ENCODE measurements at regions not wholly inside any gene's neighbourhood (a gene's known extent, or its start where the extent isn't known, plus 50 kb on each side); places are given as distances from the start of the nearest gene placed in this dataset.

GRCh38 chr2:109070290-109070689, 58.7 kb upstream of the SH3RF3 start:
- no peak for DNase-seq (ENCODE audit: low spot score)

DNA sequence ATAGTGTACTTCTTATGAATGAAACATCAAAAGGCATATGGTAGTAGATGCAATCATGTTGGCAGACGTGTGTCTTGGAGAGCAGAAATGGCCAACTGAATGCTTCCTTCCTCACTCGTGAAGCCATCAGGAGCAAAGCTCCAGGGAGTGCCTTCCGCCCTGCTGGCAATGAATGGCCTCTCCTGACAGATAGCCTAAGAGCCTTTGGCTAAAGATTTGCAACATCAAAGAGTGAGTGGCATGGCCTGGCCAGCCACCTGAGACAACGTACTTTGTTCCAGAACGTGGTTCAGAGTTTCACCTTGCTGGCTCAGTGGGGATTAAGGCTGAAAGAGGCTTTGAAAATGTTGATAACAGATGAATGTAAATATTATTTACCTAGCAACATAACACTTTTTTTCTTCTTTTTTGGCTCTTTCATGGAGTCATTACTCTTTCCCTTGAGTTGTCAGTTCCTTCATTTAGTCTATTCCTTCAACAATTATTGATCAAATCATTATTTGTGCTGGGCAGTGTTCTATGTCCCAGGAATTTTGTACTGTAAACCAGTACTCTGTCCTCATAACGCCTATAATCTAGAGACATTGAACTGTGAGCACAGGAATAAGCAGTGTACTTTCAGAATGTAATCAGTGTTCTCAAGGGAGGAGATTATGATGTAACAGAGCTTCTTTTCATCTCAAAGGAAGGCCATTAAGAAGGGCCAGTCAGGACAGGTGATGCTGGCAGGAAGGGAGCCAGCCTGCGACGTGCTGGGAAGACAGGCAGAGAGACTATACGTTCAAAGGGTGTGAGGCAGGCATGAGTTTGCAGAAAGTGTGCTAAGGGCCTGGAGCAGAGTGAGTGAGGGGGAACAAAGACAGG, 59.4 kb upstream of the SH3RF3 start:
- DNase-seq (ENCODE audit: low spot score), result no peak

DNA sequence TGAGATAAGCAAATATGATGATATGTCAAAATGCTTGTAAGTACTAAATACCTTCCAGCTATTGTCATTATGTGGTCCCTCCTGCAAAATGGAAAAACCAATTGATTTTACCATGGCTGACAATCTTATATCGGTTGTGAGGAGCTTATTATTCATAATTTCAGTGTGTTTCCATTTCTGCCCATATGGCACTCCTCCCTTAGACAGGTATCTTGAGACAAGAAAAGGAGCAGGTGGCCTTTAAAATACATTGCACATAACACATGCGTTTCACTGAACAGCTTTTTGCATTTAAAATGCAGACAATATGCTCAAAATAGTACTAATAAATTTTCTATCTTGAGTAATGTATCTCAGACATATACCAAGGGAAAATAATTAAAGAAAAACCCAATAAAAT, 60.2 kb upstream of the SH3RF3 start:
- no peak for DNase-seq (ENCODE audit: low spot score)

GRCh38 chr2:109067631-109068125, 61.3 kb upstream of the SH3RF3 start:
- DNase-seq (ENCODE audit: low spot score), result no peak

GRCh38 chr2:109066917-109067597, 61.9 kb upstream of the SH3RF3 start:
- no peak for DNase-seq (ENCODE audit: low spot score)

GRCh38 chr2:109066501-109066900, 62.5 kb upstream of the SH3RF3 start:
- no peak for DNase-seq (ENCODE audit: low spot score)

DNA sequence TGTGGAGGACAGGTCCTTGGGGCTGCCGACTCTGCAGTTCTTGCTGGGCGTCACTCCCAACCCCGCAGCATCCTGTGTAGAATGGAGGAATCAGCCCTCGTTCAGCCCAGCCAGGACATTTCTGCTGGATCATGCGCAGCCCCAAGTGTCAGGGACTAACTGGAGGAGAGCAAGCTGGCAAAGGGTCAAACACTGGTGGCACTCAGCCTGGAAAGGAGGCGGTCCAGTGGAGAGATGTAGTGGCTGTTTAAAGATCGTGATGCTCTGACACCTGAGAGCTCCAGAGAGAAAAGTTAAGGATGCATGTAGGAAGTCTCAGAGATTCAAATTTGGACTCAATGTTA, 63.6 kb upstream of the SH3RF3 start:
- no peak for DNase-seq (ENCODE audit: low spot score)

GRCh38 chr2:109064660-109065390, 64.2 kb upstream of the SH3RF3 start:
- no peak for DNase-seq (ENCODE audit: low spot score)

DNA sequence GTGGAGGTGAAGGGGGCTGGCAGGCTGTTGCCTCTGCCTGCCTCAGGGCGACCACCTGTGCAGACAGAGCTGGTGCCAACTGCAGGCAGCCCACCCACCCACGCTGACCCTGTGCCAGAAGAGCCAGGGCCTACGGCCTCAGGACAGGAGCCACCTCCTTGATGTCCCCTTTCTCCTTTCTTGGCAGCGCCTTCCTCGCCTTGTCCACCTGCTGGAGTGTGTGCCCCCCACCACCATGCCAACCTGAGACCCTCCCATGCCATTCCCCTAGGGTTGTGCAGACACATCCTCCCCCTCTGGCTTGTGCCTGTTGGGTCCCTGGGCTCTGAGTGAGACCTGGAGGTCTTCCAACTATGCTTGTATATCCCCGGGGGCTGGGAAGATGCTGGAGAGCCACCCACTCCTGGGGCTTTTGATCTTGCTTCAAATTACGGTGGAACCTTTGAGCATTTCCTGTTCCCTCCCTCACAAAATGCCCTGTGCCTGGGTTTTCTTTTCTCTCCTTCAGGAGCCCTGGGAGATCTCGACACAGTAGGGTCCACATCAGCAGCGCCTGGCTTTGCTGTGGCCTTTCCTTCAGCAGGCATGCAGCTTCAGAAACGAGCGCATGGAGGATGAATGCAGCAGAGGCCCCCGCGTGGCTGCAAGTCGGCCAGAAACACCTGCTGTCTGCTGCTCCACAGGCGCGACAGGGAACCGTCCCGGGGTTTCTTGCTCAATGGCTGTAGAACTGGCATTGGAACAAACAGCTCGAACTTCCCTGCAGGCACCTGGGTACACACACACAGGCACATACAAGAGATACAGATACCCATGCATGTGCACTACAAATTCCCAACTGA, 65.9 kb upstream of the SH3RF3 start:
- DNase-seq (ENCODE audit: low spot score), result no peak

GRCh38 chr2:109062145-109062858, 66.7 kb upstream of the SH3RF3 start:
- DNase-seq (ENCODE audit: low spot score), result no peak

GRCh38 chr2:109061736-109062135, 67.3 kb upstream of the SH3RF3 start:
- DNase-seq (ENCODE audit: low spot score), result no peak

DNA sequence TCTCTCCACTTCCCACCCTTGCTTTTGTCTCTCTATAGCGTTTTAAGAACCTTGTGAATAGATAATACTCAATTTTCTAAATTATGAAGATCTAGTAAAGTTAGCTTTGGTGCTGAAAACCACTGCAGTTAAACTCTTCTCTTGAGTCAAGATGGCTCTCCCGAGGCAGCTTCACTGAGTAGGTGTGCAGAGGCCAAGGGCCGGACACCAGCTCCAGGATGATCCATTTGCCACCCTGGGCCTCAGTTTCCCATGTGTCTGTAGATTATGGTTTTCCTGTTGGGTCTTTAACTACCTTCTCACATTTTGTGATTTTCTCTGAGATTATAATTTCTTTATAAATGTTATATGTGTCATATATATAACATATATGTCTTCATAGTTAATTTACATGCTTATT, 68.5 kb upstream of the SH3RF3 start:
- DNase-seq (ENCODE audit: low spot score), result no peak

- DNase-seq (ENCODE audit: low spot score), result no peak
Observed at GRCh38 chr2:109059474-109060165, 69.4 kb upstream of the SH3RF3 start.

- DNase-seq (ENCODE audit: low spot score), result no peak
Observed at GRCh38 chr2:109058802-109059201, 69.8 kb upstream of the EDAR start.

GRCh38 chr2:109058191-109058632, 69.2 kb upstream of the EDAR start:
- DNase-seq (ENCODE audit: low spot score), result no peak

GRCh38 chr2:109057686-109058085, 68.7 kb upstream of the EDAR start:
- DNase-seq (ENCODE audit: low spot score), result no peak

DNA sequence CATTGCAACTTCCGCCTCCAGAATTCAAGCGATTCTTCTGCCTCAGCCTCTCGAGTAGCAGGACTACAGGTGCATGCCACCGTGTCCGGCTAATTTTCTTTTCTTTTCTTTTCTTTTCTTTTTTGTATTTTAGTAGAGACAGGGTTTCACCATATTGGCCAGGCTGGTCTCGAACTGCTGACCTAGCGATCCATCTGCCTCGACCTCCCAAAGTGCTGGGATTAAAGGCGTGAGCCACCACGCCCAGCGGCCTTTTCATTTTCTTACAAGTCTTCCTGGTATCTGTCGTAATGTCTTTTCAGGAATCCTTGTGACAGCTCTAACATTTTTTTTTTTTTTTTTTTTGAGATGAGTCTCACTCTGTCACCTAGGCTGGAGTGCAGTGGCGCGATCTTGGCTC, 66.4 kb upstream of the EDAR start:
- DNase-seq (ENCODE audit: low spot score), result no peak

DNA sequence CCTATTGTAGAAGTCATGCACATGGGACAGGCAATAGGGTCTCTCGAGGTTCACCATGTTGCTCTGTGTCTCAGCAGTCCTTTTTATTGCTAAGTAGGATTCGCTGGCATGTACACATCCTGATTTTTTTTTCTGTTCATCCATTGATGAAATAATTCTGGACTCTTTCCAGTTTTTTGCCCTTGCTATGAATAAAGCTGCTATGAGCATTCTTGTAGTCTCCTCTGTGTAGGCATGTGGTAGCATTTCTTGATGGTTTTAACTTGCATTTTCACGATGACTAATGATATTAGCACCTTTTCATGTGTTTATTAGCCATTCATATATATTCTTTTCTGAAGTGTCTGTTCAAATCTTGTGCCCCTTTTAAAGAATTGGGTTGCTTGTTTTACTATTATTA, 65.8 kb upstream of the EDAR start:
- no peak for DNase-seq (ENCODE audit: low spot score)

DNA sequence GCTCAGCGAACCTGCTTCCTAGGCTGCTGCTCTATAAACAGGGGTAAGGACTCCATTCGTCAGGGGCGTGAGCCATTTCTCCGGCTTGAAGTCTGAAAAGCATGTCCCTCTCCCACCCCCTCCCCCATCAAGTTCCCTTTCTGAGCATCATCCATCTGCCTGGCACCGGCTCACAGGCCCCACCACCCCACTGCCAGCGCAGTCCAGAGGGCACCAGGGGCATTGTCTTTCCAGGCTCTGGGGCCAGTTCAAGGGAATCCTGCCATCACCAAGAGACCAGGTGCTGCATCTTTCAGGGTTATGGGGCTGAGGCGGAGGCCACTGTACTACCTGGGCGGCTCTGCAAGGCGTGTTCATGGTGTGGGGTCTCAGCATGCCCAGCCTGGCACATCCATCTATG, 64.7 kb upstream of the EDAR start:
- DNase-seq (ENCODE audit: low spot score), result no peak

- no peak for DNase-seq (ENCODE audit: low spot score)
Observed at GRCh38 chr2:109052922-109053321, 63.9 kb upstream of the EDAR start.

Data from SK-N-DZ (cell line).